RPMI7951 (cell line): ENCODE measurements at regions not wholly inside any gene's neighbourhood (a gene's known extent, or its start where the extent isn't known, plus 50 kb on each side); places are given as distances from the start of the nearest gene placed in this dataset.
"Not testable (repeated sequence)": the region's sequence is repeated elsewhere in the genome, so short reads cannot be mapped to it uniquely, and the experiment has no call there.

Source experiments
- DNase-seq: peaks from one replicate; pipeline ENCODE4 v3.0.0-alpha.2; 2012; ENCODE audit warnings: low read depth

- DNase-seq: no peak
Observed at GRCh38 chr2:146415291-146415690, 1429.5 kb upstream of the ACVR2A start.

- DNase-seq: no peak
Observed at GRCh38 chr2:146414456-146414855, 1430.4 kb upstream of the ACVR2A start.

- no peak for DNase-seq
Observed at GRCh38 chr2:146413086-146413610, 1431.7 kb upstream of the ACVR2A start.

DNA sequence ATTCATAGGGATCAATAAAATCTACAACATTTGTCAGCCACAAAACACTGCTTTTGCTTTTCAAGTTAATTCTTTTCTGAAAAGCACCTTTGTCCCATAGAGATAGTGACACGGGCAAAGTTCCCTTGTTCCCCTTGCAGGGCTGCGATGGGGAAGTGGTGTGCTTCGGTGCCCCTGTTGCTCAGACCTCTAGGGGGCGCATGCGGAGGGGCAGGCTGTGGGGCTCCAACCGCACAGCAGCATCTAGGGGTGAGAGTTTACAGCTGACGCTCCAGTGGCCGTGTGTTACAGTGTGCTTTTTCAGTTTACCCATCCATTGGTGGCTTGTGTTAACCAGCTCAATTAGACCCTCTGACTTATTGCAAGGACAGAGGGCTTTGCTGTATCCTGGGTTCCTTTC is 1432.2 kb upstream of the ACVR2A start:
- DNase-seq: no peak

DNA sequence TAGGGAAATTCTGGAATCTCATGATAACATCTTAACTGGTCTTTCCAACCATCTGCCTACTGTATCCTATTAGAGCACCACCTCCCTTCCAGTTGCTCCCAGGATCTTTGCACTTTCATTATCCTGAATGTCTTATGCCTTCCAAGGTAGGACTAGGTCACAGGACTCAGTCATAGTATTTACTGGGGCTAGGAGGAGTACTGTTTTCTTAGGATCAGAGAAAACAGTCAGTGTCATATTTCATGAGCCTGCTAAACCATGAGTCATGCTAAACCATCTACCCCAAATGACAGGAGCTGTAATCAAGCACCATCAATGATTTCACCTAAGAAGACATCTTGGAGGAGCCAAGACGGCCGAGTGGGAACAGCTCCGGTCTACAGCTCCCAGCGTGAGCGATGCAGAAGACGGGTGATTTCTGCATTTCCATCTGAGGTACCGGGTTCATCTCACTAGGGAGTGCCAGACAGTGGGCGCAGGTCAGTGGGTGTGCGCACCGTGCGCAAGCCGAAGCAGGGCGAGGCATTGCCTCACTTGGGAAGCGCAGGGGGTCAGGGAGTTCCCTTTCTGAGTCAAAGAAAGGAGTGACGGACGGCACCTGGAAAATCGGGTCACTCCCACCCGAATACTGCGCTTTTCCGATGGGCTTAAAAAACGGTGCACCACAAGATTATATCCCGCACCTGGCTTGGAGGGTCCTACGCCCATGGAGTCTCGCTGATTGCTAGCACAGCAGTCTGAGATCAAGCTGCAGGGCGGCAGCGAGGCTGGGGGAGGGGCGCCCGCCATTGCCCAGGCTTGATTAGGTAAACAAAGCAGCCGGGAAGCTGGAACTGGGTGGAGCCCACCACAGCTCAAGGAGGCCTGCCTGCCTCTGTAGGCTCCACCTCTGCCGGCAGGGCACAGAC is 1439.2 kb upstream of the ACVR2A start:
- not testable (repeated sequence) for DNase-seq

DNA sequence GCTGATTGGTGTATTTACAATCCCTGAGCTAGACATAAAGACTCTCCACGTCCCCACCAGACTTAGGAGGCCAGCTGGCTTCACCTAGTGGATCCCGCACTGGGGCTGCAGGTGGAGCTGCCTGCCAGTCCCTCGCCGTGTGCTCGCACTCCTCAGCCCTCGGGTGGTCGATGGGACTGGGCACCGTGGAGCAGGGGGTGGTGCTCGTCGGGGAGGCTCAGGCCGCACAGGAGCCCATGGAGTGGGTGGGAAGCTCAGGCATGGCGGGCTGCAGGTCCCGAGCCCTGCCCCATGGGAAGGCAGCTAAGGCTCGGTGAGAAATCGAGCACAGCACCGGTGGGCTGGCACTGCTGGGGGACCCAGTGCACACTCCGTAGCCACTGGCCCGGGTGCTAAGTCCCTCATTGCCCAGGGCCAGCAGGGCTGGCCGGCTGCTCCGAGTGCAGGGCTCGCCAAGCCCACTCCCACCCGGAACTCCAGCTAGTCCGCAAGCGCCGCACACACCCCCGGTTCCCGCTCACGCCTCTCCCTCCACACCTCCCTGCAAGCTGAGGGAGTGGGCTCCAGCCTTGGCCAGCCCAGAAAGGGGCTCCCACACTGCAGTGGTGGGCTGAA is 1441.2 kb upstream of the ACVR2A start:
- not testable (repeated sequence) for DNase-seq

GRCh38 chr2:146392631-146393030 is 1452.2 kb upstream of the ACVR2A start:
- no peak for DNase-seq

DNA sequence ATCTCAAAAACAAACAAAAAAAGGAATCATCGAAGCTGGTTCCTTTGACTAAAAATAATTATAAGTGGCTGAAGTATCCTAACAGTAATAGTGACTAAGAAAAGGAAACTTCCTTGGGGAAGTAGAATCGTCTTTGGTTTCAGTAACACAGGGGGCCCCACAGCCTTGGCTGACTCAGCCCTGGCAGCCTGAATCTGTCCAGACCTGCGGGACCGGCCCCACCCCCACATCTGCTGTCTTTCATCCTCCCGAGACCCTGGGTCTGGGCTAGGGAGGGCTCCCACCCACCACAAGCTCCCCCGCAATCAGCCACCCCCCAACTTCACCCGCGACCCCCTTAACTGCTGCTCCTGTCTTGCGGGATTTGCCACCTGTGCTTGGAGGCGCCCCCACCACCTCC is 1452.6 kb upstream of the ACVR2A start:
- no peak for DNase-seq

- DNase-seq: peak; percentile 53
Observed at GRCh38 chr2:146388757-146389156, 1456.1 kb upstream of the ACVR2A start.

- no peak for DNase-seq
Observed at GRCh38 chr2:146386096-146386495, 1458.7 kb upstream of the ACVR2A start.

DNA sequence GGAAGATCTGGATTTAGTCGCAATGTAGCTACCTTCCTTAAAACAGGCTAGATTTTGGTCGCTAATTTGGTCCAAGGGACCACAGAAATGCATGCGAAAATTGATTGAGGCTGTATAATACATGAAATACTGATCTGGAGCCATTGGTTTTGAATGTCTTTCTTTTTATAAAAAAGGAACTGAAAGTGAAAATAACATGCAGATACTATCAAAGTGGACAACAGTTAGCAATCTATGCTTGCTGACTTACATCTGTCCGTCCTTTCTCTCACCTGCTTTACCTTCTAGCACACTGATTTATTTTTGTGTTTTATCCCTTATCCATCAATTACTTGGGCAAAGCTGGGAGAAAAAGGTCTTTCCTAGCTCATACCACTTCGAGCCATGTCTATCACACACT is 1459.8 kb upstream of the ACVR2A start:
- no peak for DNase-seq

DNA sequence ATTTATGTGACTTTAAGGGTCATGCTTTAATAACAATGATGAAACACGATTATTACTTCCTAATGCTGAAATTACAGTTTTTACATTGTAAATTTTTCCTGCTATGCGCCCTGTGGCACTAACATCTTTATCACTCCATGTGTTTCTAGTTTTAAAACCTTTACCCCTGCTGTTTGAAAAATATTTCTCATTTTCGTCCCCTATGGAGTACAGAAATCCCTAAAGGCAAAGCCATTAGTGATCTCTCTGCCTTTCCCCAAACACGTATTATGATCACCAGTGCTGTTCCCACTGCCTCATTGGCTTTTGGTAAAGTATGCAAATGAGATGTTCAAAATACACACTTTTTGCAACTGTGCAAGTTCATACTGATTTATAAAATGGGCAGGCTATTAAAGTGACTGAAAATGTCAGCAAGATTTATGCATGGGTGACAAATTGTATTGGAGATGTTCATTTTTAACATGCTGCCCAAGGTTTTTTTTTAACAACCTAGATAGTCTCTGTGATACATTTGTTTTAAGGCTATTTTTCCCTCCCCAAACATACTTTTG is 1468.2 kb upstream of the ACVR2A start:
- DNase-seq: no peak

DNA sequence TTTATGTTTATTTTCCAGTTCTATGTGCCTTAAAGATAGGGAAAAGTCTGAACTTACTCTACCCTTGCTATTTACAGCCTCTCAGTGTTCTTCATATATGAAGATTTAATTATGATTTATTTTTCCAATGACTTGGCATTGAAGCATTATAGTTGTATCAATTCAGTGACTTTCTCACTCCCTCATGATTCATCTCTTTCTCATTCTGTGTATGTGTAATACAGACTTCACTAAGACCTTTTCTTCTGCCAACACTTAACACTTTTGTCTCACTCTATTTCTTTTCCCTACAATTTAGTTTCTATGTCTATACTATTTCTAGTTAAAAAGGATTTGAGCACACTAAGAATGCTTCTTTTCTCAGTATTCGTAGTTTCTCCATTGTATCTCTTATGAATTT is 1470.3 kb upstream of the ACVR2A start:
- DNase-seq: no peak

- not testable (repeated sequence) for DNase-seq
Observed at GRCh38 chr2:146371364-146371763, 1473.5 kb upstream of the ACVR2A start.

GRCh38 chr2:146370826-146371225 is 1474.0 kb upstream of the ACVR2A start:
- DNase-seq: no peak

DNA sequence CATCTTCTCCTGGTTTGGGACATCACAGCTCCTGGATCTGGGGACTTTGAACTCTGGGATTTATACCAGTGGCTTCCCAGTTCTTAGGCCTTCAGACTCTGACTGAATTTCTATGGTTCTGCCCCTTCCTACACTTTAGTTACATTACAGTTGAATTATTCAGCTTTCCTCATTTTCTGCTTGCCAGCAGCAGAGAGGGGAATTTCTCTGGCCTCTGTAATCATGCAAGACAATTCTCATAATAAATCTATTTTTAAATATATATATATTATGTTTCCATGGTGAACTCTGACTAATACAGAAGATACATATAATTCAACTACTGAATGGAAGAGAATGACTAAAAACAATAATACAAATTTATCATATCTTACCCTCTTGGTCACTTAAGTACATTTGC is 1478.6 kb upstream of the ACVR2A start:
- DNase-seq: no peak

DNA sequence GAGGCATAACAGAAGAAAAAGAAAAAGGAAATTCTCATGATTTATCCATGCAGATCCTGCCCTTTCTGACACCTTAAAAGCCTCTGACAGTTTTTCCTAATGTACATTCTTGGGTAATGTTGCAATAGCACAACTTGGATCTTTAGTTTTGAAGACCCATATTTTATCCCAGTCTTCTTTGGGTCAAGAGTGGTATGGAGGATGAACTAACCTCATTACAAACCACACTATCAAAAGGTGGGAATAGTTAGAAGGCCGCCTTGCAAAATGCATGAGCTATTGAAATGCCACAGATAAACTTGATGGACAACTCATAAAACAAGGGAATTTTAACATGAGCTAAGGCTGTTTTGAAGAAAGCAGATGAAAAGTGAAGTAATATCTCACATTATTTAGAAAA is 1479.8 kb upstream of the ACVR2A start:
- DNase-seq: no peak

DNA sequence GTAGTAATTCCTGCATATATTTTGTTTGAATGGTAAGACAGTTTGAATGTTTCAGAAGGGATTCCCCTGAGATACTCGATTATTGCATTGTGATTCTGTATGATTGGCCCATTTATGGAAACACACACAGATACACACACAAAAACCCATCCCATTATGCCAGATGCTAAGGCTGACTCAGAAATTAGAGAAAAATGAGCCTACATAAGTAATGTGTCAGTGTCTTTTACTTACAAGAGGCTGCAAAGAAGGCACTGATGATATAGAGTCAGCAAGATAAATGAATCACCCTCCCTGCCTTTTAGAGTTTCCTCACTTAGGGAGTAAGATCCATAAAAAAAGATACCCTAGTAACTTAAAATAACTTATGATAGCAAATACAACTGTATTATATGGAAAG is 1481.1 kb upstream of the ACVR2A start:
- DNase-seq: no peak

GRCh38 chr2:146351689-146352088 is 1493.1 kb upstream of the ACVR2A start:
- no peak for DNase-seq

DNA sequence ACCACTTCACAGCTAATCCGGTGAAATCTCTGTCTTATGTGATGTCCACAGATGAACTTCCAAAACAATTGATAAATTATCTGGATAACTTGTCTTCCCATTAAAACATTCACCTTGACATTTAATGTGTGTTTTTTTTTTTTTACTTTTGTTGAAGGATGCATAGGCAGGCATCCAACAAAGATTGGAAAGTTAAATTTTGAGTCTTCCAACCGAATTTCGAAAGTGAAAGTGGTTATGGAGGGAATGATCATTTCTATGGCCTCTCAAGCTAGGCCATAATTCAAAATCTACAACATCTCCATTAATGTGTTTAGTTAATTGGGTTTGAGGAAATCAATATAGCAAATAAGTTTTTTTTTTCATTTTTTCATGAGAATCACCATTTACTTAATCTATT is 1495.5 kb upstream of the ACVR2A start:
- no peak for DNase-seq

DNA sequence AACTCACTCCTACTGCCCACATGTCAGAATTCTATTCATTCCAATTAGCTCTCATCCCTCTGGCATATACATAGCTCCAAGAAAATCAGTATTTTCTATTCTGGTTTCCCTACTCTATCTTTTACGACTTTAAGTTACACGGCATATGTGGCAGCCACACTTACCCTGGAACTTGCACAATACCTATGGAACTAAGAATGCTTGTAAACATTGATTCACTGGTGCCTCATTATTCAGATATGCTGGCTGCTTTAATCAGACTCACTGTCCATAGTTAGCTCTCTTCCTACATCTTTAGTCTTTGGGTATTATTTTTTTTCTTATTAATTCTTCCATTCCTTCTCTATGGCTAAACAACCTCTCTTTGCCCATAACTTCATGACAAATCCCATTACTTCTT is 1519.9 kb upstream of the ACVR2A start:
- no peak for DNase-seq

- DNase-seq: no peak
Observed at GRCh38 chr2:146323564-146323963, 1521.3 kb upstream of the ACVR2A start.

- DNase-seq: peak; percentile 2
Observed at GRCh38 chr2:146321175-146321574, 1523.7 kb upstream of the ACVR2A start.
